Caco-2 (cell line): ENCODE measurements at regions not wholly inside any gene's neighbourhood (a gene's known extent, or its start where the extent isn't known, plus 50 kb on each side); places are given as distances from the start of the nearest gene placed in this dataset.

ENCODE experiments used
- BruUV-seq: library from RNA; stranded (reverse); fragments of 400-500 nt; replicated peaks from 2 replicates; lab custom pipeline; 2021; lab: Mats Ljungman, UMichigan
- CTCF ChIA-PET: fragments of 300-600 bp; sonication (Branson Sonifier 250); formaldehyde crosslinking; loops from one replicate; lab custom pipeline; 2022; ENCODE audit warnings: antibody characterized with exemption; lab: Charles Lee
- POLR2A ChIA-PET: fragments of 300-600 bp; sonication (Branson Sonifier 250); formaldehyde crosslinking; loops from one replicate; lab custom pipeline; 2022; ENCODE audit warnings: antibody characterized with exemption; lab: Charles Lee
- DNase-seq, 2 experiments: peaks; one replicate each; pipeline versions ENCODE4 v3.0.0 to v3.0.0-alpha.2; 2020 to 2022
- H3K27me3 ChIP-seq: replicated peaks from 2 replicates; pipeline ENCODE4 v1.6.0; 2011; ENCODE audit warnings: low read length; ENCODE audit not compliant: control insufficient read depth, insufficient read depth
- H3K36me3 ChIP-seq: 2 replicates; pipeline ENCODE4 v1.5.1; 2011; ENCODE audit warnings: low read length; ENCODE audit not compliant: control insufficient read depth, insufficient read depth
- H3K4me1 ChIP-seq: fragments of 250-450 bp; sonication (Bioruptor Pico); 2 replicates; pipeline ENCODE4 v1.5.1; 2020; ENCODE audit warnings: mild to moderate bottlenecking
- H3K4me3 ChIP-seq: 2 replicates; pipeline ENCODE4 v1.5.1; 2011; ENCODE audit warnings: low read depth, mild to moderate bottlenecking, control low read depth, low read length
- H3K9me3 ChIP-seq: fragments of 250-450 bp; sonication (Bioruptor Pico); 2 replicates; pipeline ENCODE4 v1.5.1; 2020; ENCODE audit warnings: mild to moderate bottlenecking, moderate library complexity
- H3K27ac Mint-ChIP-seq: one replicate; pipeline ENCODE4 v1.8.0; 2022; ENCODE audit warnings: mixed read lengths; ENCODE audit not compliant: unreplicated experiment
- H3K27me3 Mint-ChIP-seq: one replicate; pipeline ENCODE4 v1.8.0; 2022; ENCODE audit warnings: mixed read lengths; ENCODE audit not compliant: insufficient read depth, unreplicated experiment
- H3K36me3 Mint-ChIP-seq: one replicate; pipeline ENCODE4 v1.8.0; 2022; ENCODE audit warnings: mild to moderate bottlenecking, mixed read lengths; ENCODE audit not compliant: insufficient read depth, unreplicated experiment
- H3K4me1 Mint-ChIP-seq: one replicate; pipeline ENCODE4 v1.8.0; 2022; ENCODE audit warnings: low read depth, mixed read lengths; ENCODE audit not compliant: unreplicated experiment
- H3K4me3 Mint-ChIP-seq: one replicate; pipeline ENCODE4 v1.8.0; 2022; ENCODE audit warnings: mild to moderate bottlenecking, moderate library complexity, mixed read lengths; ENCODE audit not compliant: unreplicated experiment
- H3K9me3 Mint-ChIP-seq: one replicate; pipeline ENCODE4 v1.8.0; 2022; ENCODE audit warnings: mixed read lengths; ENCODE audit not compliant: unreplicated experiment
- CTCF ChIP-seq, 2 experiments: fragments of 200-600 bp in 1 of 2; IDR thresholded peaks; 1 replicate in 1 of 2; 2 replicates in 1 of 2; pipeline versions ENCODE4 v1.5.1 to v1.8.0; 2011 to 2022; ENCODE audit warnings: antibody characterized with exemption in 1 of 2, control low read depth in 1 of 2, inconsistent platforms in 1 of 2, low read depth in 1 of 2, low read length in 1 of 2, mild to moderate bottlenecking in 1 of 2, moderate library complexity in 1 of 2; ENCODE audit not compliant: insufficient read depth in 1 of 2, severe bottlenecking in 1 of 2, unreplicated experiment in 1 of 2
- intact Hi-C: fragments of 100-400 bp; cut with micrococcal nuclease; formaldehyde crosslinking; loops from one replicate; pipeline ENCODE4 v1.10.0; 2022; ENCODE audit not compliant: unreplicated experiment

DNA sequence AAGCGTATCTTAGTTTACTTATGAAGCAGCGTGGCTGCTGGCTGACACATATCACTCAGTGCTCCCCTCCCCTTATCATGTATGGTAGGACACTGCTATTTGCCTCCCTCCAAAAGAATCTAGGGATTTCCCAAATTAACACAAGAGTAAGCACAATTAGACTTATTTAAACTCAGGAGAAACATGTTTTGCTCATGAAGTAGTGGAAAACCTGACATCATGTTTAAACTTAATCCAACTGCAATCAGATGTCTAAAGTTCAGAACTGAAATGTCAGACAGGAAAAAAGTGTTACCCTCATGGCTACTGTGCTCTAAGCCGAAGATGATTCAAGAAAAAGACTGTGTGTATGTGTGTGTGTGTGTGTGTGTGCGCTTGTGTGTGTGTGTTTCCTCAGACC lies 324.1 kb upstream of the TNC start:
- Mint-ChIP-seq H3K9me3 (no peaks in the 10 kb centered on the region), H3K27me3 (no peaks in the 10 kb centered on the region), H3K4me3 (no peak overlapping the region), H3K36me3 (no peaks in the 10 kb centered on the region), H3K27ac (no peak overlapping the region), H3K4me1 (no peaks in the 10 kb centered on the region)
- CTCF ChIA-PET: no interaction called here
- no peak for TF ChIP-seq CTCF (IDR thresholded peaks at IDR 0.05; ENCODE audit: insufficient read depth in 1 of 2, low read depth in 1 of 2, low read length in 1 of 2, severe bottlenecking in 1 of 2, unreplicated experiment in 1 of 2)
- no peak overlapping the region for H3K4me3 ChIP-seq
- H3K27me3 ChIP-seq: no peaks in the 10 kb centered on the region
- intact Hi-C loops: no loop called here
- H3K9me3 ChIP-seq: no peaks in the 10 kb centered on the region
- H3K4me1 ChIP-seq: no peaks in the 10 kb centered on the region
- no peak for DNase-seq
- BruUV-seq: no TSS peak
- H3K36me3 ChIP-seq: no peaks in the 10 kb centered on the region
- POLR2A ChIA-PET: no interaction called here

DNA sequence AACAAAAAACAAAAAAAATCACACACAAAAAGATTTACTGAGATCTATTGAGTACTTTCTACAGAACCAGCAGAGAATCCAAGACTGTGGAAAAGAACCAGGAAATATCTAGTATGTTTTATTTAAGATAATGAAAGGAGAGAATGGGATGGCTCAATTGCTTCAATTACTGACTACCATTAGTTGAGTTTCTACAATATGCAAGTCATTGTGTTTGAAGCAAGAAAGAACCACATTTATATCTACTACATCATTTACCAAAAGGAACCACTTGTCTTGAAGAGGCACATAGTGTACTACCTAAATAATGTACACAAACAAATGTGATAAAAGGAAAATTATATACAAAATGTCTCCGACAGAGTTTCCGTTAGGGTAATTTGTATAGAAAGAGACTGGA lies 325.9 kb upstream of the TNC start:
- Mint-ChIP-seq H3K27ac (no peak overlapping the region), H3K27me3 (peaks cover 3% of the 10 kb centered on the region), H3K4me1 (no peaks in the 10 kb centered on the region), H3K9me3 (no peaks in the 10 kb centered on the region), H3K36me3 (no peaks in the 10 kb centered on the region), H3K4me3 (no peak overlapping the region)
- no peaks in the 10 kb centered on the region for H3K36me3 ChIP-seq
- intact Hi-C loops: no loop called here
- DNase-seq: no peak
- no peak overlapping the region for H3K4me3 ChIP-seq
- H3K27me3 ChIP-seq: no peaks in the 10 kb centered on the region
- no peaks in the 10 kb centered on the region for H3K9me3 ChIP-seq
- POLR2A ChIA-PET: no interaction called here
- CTCF ChIA-PET: no interaction called here
- no peak for TF ChIP-seq CTCF (IDR thresholded peaks at IDR 0.05; ENCODE audit: insufficient read depth in 1 of 2, low read depth in 1 of 2, low read length in 1 of 2, severe bottlenecking in 1 of 2, unreplicated experiment in 1 of 2)
- no peaks in the 10 kb centered on the region for H3K4me1 ChIP-seq
- no TSS peak for BruUV-seq

- no peaks in the 10 kb centered on the region for H3K27me3 ChIP-seq
- H3K9me3 Mint-ChIP-seq: no peaks in the 10 kb centered on the region
- no peaks in the 10 kb centered on the region for H3K4me1 ChIP-seq
- POLR2A ChIA-PET: no interaction called here
- H3K4me3 ChIP-seq: no peak overlapping the region
- no peaks in the 10 kb centered on the region for H3K9me3 ChIP-seq
- no peak for TF ChIP-seq CTCF (IDR thresholded peaks at IDR 0.05; ENCODE audit: insufficient read depth in 1 of 2, low read depth in 1 of 2, low read length in 1 of 2, severe bottlenecking in 1 of 2, unreplicated experiment in 1 of 2)
- no peaks in the 10 kb centered on the region for H3K36me3 Mint-ChIP-seq
- CTCF ChIA-PET: no interaction called here
- H3K36me3 ChIP-seq: no peaks in the 10 kb centered on the region
- no TSS peak for BruUV-seq
- no peak for DNase-seq
- intact Hi-C loops: no loop called here
- H3K27ac Mint-ChIP-seq: no peak overlapping the region
- peaks cover 8% of the 10 kb centered on the region for H3K27me3 Mint-ChIP-seq
- H3K4me3 Mint-ChIP-seq: no peak overlapping the region
- H3K4me1 Mint-ChIP-seq: no peaks in the 10 kb centered on the region
These were observed 327.0 kb upstream of the TNC start for GRCh38 chr9:115444959-115445358.
